Hippocampal formation (tissue), 2 donors: ENCODE measurements at regions not wholly inside any gene's neighbourhood (a gene's known extent, or its start where the extent isn't known, plus 50 kb on each side); places are given as distances from the start of the nearest gene placed in this dataset.
"Not testable (repeated sequence)": the region's sequence is repeated elsewhere in the genome, so short reads cannot be mapped to it uniquely, and the experiment has no call there.

Experiments used
- DNase-seq, 2 donors: peaks; one replicate each; lab custom pipeline; 2025; lab: John Stamatoyannopoulos, UW

GRCh38 chr1:29782846-29783507 lies 546.7 kb downstream of the PTPRU start:
- no peak for DNase-seq

- no peak for DNase-seq
These were observed 542.8 kb downstream of the PTPRU start for GRCh38 chr1:29779146-29779545.

- no peak for DNase-seq
These were observed 541.2 kb downstream of the PTPRU start for GRCh38 chr1:29777522-29777921.

- DNase-seq, result no peak
These were observed 538.0 kb downstream of the PTPRU start for GRCh38 chr1:29774355-29774754.

- DNase-seq, result no peak
These were observed 536.3 kb downstream of the PTPRU start for GRCh38 chr1:29772584-29773100.

GRCh38 chr1:29767769-29768425 lies 531.6 kb downstream of the PTPRU start:
- DNase-seq, result no peak

GRCh38 chr1:29767088-29767685 lies 530.9 kb downstream of the PTPRU start:
- DNase-seq, result no peak

- DNase-seq, result no peak
These were observed 526.3 kb downstream of the PTPRU start for GRCh38 chr1:29762635-29763034.

- no peak for DNase-seq
These were observed 525.0 kb downstream of the PTPRU start for GRCh38 chr1:29761159-29761928.

GRCh38 chr1:29760067-29760564 lies 523.8 kb downstream of the PTPRU start:
- DNase-seq, result no peak

- no peak for DNase-seq
These were observed 522.6 kb downstream of the PTPRU start for GRCh38 chr1:29758781-29759499.

- DNase-seq, result no peak
These were observed 521.8 kb downstream of the PTPRU start for GRCh38 chr1:29757866-29758780.

- DNase-seq, result no peak
These were observed 520.8 kb downstream of the PTPRU start for GRCh38 chr1:29756901-29757725.

- DNase-seq, result no peak
These were observed 520.2 kb downstream of the PTPRU start for GRCh38 chr1:29756498-29756897.

GRCh38 chr1:29756085-29756484 lies 519.8 kb downstream of the PTPRU start:
- DNase-seq, result no peak

- DNase-seq, result not testable (repeated sequence)
These were observed 519.2 kb downstream of the PTPRU start for GRCh38 chr1:29755412-29756015.

- no peak for DNase-seq
These were observed 518.5 kb downstream of the PTPRU start for GRCh38 chr1:29754573-29755375.
